Inferior parietal cortex (tissue), 1 donor: ENCODE measurements at regions not wholly inside any gene's neighbourhood (a gene's known extent, or its start where the extent isn't known, plus 50 kb on each side); places are given as distances from the start of the nearest gene placed in this dataset.

Experiments used
- DNase-seq: peaks from one replicate; pipeline ENCODE4 v3.0.0-alpha.2; 2016; ENCODE audit errors: extremely low spot score

DNA sequence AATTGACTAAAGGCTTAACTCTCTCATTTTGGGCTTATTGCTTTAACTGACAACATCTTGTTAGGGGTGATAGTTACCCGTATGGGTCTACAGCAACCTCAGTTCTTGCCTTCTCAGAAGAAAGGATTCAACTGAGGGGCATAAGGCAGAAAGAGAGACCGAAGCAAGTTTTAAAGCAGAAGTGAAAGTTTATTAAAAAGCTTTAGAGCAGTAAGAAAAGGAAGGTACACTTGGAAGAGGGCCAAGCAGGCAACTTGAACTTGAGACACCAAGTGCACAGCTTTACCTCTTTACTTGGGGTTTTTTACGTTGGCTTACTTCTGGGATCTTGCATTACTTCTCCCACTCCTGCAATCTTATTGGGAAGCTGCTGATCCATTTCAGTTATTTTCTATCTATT is 246.9 kb upstream of the PRR20A start:
- no peak for DNase-seq

GRCh38 chr13:56900549-56901279 is 240.0 kb upstream of the PRR20A start:
- DNase-seq = no peak

DNA sequence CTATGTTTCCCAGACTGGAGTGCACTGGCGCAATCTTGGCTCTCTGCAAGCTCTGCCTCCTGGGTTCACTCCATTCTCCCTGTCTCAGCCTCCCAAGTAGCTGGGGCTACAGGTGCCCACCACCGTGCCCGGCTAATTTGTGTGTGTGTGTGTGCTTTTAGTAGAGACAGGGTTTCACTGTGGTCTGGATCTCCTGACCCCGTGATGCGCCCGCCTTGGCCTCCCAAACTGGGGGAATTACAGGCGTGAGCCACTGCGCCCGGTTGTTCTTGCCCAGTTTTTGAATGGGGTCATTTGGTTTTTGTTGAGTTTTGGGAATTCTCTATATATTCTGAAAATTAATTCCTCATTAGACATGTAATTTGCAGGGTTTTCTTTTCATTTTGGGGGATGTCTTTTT is 238.4 kb upstream of the PRR20A start:
- no peak for DNase-seq

DNA sequence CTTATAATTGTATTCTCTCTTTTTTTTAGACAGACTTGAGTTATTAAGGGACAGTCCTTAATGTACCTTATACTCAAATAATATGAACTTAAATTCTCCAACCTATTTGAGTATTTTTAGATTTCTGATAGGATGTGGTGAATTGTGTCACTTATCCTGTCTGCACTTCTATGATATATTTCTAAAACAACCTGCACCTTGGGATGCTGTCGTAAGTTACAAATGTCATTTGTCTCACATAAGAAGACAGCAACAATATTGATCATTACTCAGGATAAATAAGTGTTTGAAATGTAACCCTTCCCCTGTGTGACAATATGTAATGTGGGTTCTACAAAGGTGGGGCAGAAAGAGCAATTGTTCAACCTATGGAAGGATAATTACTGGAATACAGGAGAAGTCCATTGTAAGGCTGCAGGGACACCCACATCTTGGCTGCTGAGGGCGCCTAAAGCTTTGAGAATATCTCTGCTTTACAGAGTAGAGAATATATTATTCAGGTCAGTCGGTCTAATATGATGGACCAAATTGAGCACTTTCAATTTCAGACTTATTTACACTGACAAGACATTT is 236.9 kb upstream of the PRR20A start:
- no peak for DNase-seq

- no peak for DNase-seq
Measured at GRCh38 chr13:56906909-56907308, 233.8 kb upstream of the PRR20A start.

DNA sequence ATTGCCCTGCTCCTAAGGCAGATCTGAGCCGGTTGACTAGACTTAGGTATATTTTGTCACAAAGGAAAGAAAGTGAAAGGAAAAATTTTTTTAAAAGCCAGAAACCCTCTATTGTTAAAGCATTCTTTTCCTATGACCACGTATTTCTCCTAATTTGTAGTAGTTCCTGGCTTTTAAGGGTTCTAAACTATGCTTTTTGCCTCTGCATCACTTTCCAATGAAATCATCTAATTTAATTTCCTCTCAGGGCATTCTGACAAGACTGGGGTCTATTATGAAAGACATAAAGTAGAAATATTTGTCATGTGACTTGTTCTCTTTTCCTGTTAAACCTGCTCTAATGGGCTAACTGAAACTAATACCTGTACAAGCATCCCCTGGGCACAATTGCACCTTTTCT is 233.0 kb upstream of the PRR20A start:
- DNase-seq = no peak

- peak; percentile 9 for DNase-seq
Measured at GRCh38 chr13:56909896-56910600, 230.7 kb upstream of the PRR20A start.

DNA sequence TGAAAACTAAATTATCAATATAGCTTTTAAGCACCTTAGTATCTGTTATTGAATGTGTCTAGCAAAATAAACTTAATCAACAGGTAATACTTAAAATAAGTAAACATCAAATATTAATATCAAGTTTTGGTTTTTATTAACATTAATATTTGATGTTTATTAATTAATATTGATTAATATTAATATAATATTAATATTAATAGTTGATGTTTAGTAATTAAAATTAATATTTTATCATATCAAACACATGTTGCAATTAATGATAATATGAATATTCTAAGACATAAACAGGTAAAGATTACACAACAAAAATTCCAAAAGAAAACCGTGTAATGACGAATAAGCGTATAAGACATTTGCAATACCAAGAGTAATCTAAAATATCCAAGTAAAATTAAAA is 222.8 kb upstream of the PRR20A start:
- no peak for DNase-seq

- no peak for DNase-seq
Measured at GRCh38 chr13:56923626-56924140, 217.0 kb upstream of the PRR20A start.

- no peak for DNase-seq
Measured at GRCh38 chr13:56924401-56924800, 216.3 kb upstream of the PRR20A start.

DNA sequence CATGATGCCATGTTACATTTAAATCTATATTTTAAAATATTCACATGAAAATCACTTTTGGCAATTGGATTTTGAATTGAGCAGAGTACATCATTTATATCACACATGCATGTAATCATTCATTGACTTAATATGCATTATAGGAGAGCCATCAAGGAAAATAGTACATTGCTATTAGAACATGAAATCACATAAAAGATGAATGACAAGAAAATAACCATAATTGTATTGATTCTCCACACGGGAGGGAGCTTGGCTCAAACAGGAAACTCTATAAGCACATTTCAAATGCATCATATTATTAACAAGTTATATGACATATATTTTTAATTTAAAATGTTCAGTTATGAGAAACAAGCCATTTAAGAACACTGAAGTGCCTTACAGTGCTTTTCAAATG is 208.6 kb upstream of the PRR20A start:
- DNase-seq = no peak

GRCh38 chr13:56953965-56954364 is 186.8 kb upstream of the PRR20A start:
- DNase-seq = no peak

- DNase-seq = no peak
Measured at GRCh38 chr13:56975647-56976046, 165.1 kb upstream of the PRR20A start.

DNA sequence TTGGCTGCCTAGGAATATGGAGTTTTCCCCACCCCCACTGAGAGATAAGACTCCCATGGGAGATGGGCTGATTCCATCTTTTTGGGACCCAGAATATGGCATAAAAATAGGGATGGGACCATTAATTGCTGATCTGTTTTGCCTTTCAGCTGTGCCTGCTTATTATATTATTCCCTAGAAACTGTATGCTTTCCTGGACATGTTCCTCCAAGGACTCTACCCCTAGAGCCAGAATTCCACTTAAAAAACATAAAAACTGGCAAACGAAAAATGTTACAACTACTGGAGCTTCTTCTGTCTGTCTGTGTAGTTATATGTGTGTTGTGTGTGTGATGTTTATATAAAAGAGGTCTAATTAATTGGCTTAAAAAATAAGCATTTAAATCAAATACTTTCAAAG is 159.9 kb upstream of the PRR20A start:
- no peak for DNase-seq

- DNase-seq = no peak
Measured at GRCh38 chr13:56986121-56986520, 154.6 kb upstream of the PRR20A start.

DNA sequence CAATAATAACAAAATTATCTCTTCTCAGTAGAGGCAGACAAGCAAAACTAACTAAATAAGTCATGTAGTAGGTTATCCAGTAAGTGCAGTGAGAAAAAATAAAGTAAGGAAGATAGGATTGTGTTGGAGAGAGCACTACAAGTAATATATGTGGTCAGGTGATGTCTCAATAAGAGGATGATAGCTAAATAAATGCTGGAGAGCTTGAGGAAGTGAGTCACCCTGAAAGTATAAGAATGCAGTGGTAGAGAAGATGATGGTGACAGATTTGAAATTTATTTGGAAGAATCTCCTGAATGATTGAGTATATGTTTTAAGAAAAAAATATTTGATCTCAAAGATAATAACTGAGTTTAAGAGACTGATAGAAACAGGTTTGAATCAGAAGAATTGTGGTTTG is 152.2 kb upstream of the PRR20A start:
- DNase-seq = no peak

DNA sequence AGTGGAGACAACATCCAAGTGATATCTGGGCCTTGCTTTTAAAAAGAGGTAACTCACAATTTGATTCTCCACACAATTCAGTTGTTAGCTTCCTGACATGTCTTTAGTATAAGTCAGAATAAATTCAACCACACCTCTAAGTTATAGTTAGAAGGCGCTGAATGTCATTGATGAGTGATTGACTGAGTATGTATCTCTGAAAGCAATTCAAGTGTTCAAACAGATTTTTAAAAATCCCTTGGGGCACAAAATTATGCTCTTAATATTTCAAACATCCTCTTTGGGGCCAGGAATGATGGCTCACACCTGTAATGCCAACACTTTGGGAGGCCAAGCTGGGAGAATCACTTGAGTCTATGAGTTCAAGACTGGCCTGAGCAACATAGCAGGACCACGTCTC is 137.0 kb upstream of the PRR20A start:
- no peak for DNase-seq

DNA sequence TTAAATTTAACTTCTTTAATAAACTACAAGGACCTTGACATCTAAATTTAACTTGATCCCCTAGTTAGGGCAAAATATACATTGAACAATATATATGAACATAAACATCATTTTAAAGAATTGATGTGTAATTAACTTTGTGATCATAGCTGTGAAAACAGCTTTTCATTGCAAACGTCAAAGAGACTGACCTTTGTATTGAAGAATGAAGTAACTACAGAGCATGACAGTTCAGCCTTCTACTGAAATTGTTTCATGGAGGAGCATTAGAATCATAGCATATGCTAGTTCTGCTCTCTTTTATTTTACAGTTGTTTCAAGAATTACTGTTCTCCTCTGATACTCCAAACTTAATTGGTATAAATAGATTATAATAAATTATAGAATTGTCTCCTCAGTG is 123.4 kb upstream of the PRR20A start:
- DNase-seq = no peak

DNA sequence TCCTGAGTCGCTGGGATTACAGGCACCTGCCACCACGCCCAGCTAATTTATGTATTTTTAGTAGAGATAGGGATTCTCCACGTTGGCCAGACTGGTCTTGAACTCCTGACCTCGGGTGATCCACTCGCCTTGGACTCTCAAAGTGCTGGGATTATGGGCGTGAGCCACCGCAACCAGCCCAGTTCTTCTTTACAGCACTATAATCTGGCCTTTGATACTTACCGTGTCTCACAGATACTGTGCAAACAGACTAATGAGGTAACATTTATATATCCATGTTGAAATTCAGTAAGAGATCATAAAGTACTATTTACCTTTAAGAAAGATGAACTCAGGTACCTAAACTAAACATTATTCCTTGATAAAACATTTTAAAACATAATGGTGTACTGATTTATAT is 121.8 kb upstream of the PRR20A start:
- DNase-seq = no peak

DNA sequence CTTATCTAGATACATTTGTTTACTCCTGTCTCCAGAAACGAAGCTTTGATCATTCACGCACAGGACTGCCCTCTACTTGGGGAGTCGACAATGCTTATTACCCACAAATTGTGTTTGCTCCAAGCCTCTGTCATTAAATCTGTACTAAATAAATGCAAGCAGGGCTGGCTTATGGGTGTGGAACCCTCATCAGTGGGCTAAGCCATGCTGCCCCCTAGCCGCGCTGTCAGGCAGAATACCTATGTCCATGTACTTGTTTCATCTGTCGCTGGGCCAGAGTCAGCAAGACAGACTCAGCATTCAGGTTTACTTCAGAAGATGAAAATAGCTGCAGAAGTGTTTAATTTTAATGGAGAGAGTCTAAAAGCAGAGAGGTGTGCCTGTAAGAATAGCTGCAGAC is 110.0 kb upstream of the PRR20A start:
- no peak for DNase-seq

GRCh38 chr13:57036290-57036689 is 104.4 kb upstream of the PRR20A start:
- DNase-seq = no peak

DNA sequence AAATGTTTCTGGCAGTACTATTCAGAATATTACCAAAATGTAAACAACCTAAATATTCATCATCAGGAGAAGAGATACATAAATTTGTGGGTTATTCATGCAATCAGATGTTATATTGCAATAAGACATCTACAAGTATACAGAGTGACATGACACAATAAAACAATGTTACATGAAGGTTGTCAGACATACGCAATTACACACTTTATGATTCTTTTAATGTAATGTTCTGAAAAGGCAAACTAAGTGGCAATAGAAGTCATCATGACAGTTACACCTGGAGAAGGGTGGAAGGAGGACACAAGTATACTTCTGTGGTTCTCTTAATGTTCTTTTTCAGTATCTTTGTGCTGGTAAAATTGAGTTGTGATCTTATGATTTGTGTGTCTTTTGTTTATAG is 95.8 kb upstream of the PRR20A start:
- DNase-seq = no peak
